ENCODE measurements at regions not wholly inside any gene's neighbourhood (a gene's known extent, or its start where the extent isn't known, plus 50 kb on each side); places are given as distances from the start of the nearest gene placed in this dataset.

DNA sequence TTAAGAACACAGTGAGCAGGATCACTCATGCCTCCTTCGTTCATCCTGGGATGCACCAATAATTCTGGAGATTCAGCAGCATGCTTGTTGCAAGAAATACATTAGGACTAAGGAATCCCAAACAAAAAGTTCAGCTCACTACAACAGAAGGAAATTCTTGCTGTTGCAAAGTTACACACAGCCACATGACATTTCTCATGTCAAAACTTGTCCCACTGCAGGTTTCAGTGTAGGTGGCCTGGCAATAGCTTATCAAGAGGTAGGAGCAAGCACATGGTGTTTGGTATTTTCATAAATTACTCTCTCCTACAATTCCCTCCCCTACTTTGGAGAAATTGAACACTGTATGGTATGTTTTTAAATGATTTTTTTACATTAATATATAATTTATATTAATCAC, 399.6 kb upstream of the EPHA3 start:
- TF ChIP-seq, protein P1, sequence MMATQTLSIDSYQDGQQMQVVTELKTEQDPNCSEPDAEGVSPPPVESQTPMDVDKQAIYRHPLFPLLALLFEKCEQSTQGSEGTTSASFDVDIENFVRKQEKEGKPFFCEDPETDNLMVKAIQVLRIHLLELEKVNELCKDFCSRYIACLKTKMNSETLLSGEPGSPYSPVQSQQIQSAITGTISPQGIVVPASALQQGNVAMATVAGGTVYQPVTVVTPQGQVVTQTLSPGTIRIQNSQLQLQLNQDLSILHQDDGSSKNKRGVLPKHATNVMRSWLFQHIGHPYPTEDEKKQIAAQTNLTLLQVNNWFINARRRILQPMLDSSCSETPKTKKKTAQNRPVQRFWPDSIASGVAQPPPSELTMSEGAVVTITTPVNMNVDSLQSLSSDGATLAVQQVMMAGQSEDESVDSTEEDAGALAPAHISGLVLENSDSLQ (IDR thresholded peaks at IDR 0.05): no peak
- TF ChIP-seq SP1 (IDR thresholded peaks at IDR 0.05) (no peak), FOXA1 (IDR thresholded peaks at IDR 0.05) (no peak), HDGF (IDR thresholded peaks at IDR 0.05; ENCODE audit: borderline replicate concordance) (no peak), FOXK2 (IDR thresholded peaks at IDR 0.05) (no peak), ELF4 (IDR thresholded peaks at IDR 0.05) (no peak), FOXM1 (IDR thresholded peaks at IDR 0.05; ENCODE audit: borderline replicate concordance) (no peak), TARDBP (IDR thresholded peaks at IDR 0.05) (no peak), SUZ12 (IDR thresholded peaks at IDR 0.05) (no peak), L3MBTL2 (conservative IDR thresholded peaks at IDR 0.05) (no peak)

Data from HEK293T (cell line).